BJ (cell line): ENCODE measurements at regions not wholly inside any gene's neighbourhood (a gene's known extent, or its start where the extent isn't known, plus 50 kb on each side); places are given as distances from the start of the nearest gene placed in this dataset.

ENCODE experiments used
- CTCF ChIA-PET: fragments of 350-600 bp; formaldehyde crosslinking; extraction: SDS; loops from one replicate; lab custom pipeline; 2021; ENCODE audit warnings: antibody characterized with exemption, inconsistent platforms; lab: Yijun Ruan, JAX
- POLR2A ChIA-PET: fragments of 300-600 bp; sonication (Branson Sonifier 250); formaldehyde crosslinking; extraction: SDS; loops from one replicate; lab custom pipeline; 2021; ENCODE audit warnings: antibody characterized with exemption; lab: Charles Lee
- DNase-seq: peaks from one replicate; pipeline ENCODE4 v3.0.0-alpha.2; 2011; ENCODE audit warnings: low read depth
- H3K27me3 ChIP-seq: 2 replicates; pipeline ENCODE4 v1.6.0; 2011; ENCODE audit warnings: low read length; ENCODE audit not compliant: control insufficient read depth, insufficient read depth
- H3K36me3 ChIP-seq: 2 replicates; pipeline ENCODE4 v1.5.1; 2011; ENCODE audit warnings: low read length; ENCODE audit not compliant: control insufficient read depth, insufficient read depth
- H3K4me3 ChIP-seq: 2 replicates; pipeline ENCODE4 v1.5.1; 2011; ENCODE audit warnings: low read depth, mild to moderate bottlenecking, control low read depth, low read length
- CTCF ChIP-seq: IDR thresholded peaks from 2 replicates; pipeline ENCODE4 v1.5.1; 2011; ENCODE audit warnings: low read depth, mild to moderate bottlenecking, control low read depth, inconsistent platforms, low read length, moderate library complexity; ENCODE audit not compliant: insufficient read depth

- H3K4me3 ChIP-seq: no peak overlapping the region
- no peaks in the 10 kb centered on the region for H3K36me3 ChIP-seq
- no peaks in the 10 kb centered on the region for H3K27me3 ChIP-seq
- POLR2A ChIA-PET: no interaction called here
- no peak for TF ChIP-seq CTCF
- CTCF ChIA-PET: no interaction called here
- no peak for DNase-seq
Observed at GRCh38 chr2:195044801-195045200, 612.2 kb upstream of the SLC39A10 start.

- POLR2A ChIA-PET: no interaction called here
- Histone ChIP-seq H3K27me3 (no peaks in the 10 kb centered on the region), H3K36me3 (no peaks in the 10 kb centered on the region), H3K4me3 (no peak overlapping the region)
- CTCF ChIA-PET: no interaction called here
- no peak for TF ChIP-seq CTCF
- no peak for DNase-seq
Observed at GRCh38 chr2:195038153-195038552, 618.9 kb upstream of the SLC39A10 start.

- no peaks in the 10 kb centered on the region for H3K27me3 ChIP-seq
- H3K36me3 ChIP-seq: no peaks in the 10 kb centered on the region
- no peak for DNase-seq
- TF ChIP-seq CTCF: no peak
- no peak overlapping the region for H3K4me3 ChIP-seq
- CTCF ChIA-PET: no interaction called here
- POLR2A ChIA-PET: no interaction called here
Observed at GRCh38 chr2:195037045-195037444, 620.0 kb upstream of the SLC39A10 start.

GRCh38 chr2:195031411-195031810, 625.6 kb upstream of the SLC39A10 start:
- POLR2A ChIA-PET: no interaction called here
- H3K36me3 ChIP-seq: no peaks in the 10 kb centered on the region
- DNase-seq: no peak
- no peak overlapping the region for H3K4me3 ChIP-seq
- H3K27me3 ChIP-seq: no peaks in the 10 kb centered on the region
- no peak for TF ChIP-seq CTCF
- CTCF ChIA-PET: no interaction called here

- no peak overlapping the region for H3K4me3 ChIP-seq
- TF ChIP-seq CTCF: no peak
- CTCF ChIA-PET: no interaction called here
- POLR2A ChIA-PET: no interaction called here
- no peaks in the 10 kb centered on the region for H3K27me3 ChIP-seq
- no peak for DNase-seq
- no peaks in the 10 kb centered on the region for H3K36me3 ChIP-seq
Observed at GRCh38 chr2:195029804-195030654, 627.0 kb upstream of the SLC39A10 start.
